Liver (tissue), 8 donors: ENCODE measurements at regions not wholly inside any gene's neighbourhood (a gene's known extent, or its start where the extent isn't known, plus 50 kb on each side); places are given as distances from the start of the nearest gene placed in this dataset.

Experiments
- DNase-seq: peaks from one replicate; pipeline ENCODE4 v3.0.0-alpha.2; 2017; ENCODE audit warnings: low spot score
- H3K27ac ChIP-seq, 2 donors: one replicate each; pipeline ENCODE4 v1.7.0; 2013; ENCODE audit warnings: inconsistent platforms in 2 of 2, low read length in 2 of 2, control low read depth in 1 of 2, low read depth in 1 of 2, mild to moderate bottlenecking in 1 of 2
- H3K27me3 ChIP-seq, 4 donors: one replicate each; pipeline versions ENCODE4 v1.6.1 to v1.7.0; 2013; ENCODE audit warnings: low read length in 3 of 4, inconsistent platforms in 1 of 4, mild to moderate bottlenecking in 1 of 4, moderate library complexity in 1 of 4; ENCODE audit not compliant: control insufficient read depth in 4 of 4, insufficient read depth in 4 of 4
- H3K36me3 ChIP-seq, 4 donors: one replicate each; pipeline versions ENCODE4 v1.6.1 to v1.7.0; 2013; ENCODE audit warnings: low read length in 3 of 4, mild to moderate bottlenecking in 3 of 4, low read depth in 1 of 4, moderate library complexity in 1 of 4; ENCODE audit not compliant: control insufficient read depth in 4 of 4, insufficient read depth in 3 of 4
- H3K4me1 ChIP-seq, 4 donors: one replicate each; pipeline versions ENCODE4 v1.6.1 to v1.7.0; 2013; ENCODE audit warnings: low read length in 3 of 4, mild to moderate bottlenecking in 3 of 4, moderate library complexity in 1 of 4; ENCODE audit not compliant: control insufficient read depth in 4 of 4, insufficient read depth in 4 of 4
- H3K4me3 ChIP-seq, 3 donors: one replicate each; pipeline versions ENCODE4 v1.6.1 to v1.7.0; 2013; ENCODE audit warnings: low read length in 3 of 3, control low read depth in 1 of 3, low read depth in 1 of 3, mild to moderate bottlenecking in 1 of 3
- H3K9ac ChIP-seq, 2 donors: one replicate each; pipeline ENCODE4 v1.7.0; 2013; ENCODE audit warnings: low read length in 2 of 2, mild to moderate bottlenecking in 2 of 2, moderate library complexity in 2 of 2, control low read depth in 1 of 2, low read depth in 1 of 2
- H3K9me3 ChIP-seq, 4 donors: one replicate each; pipeline versions ENCODE4 v1.6.1 to v1.7.0; 2013; ENCODE audit warnings: low read length in 3 of 4; ENCODE audit not compliant: control insufficient read depth in 4 of 4
- ATF3 ChIP-seq: IDR thresholded peaks from 2 replicates; pipeline ENCODE4 v1.6.1; 2016; ENCODE audit warnings: antibody characterized with exemption
- CTCF ChIP-seq: fragments of 150-350 bp; IDR thresholded peaks from 2 replicates; pipeline ENCODE4 v1.5.1; 2017; ENCODE audit warnings: improper control_type of control experiment, low read depth, low read length; ENCODE audit not compliant: missing input control
- EGR1 ChIP-seq, 2 donors: IDR thresholded peaks; 2 replicates each; pipeline ENCODE4 v1.6.1; 2016 to 2018; ENCODE audit warnings: antibody characterized with exemption in 2 of 2, low read depth in 2 of 2
- FOXA1 ChIP-seq: IDR thresholded peaks from 2 replicates; pipeline ENCODE4 v1.6.1; 2016; ENCODE audit warnings: antibody characterized with exemption
- FOXA2 ChIP-seq: IDR thresholded peaks from 2 replicates; pipeline ENCODE4 v1.6.1; 2016; ENCODE audit warnings: antibody characterized with exemption
- GABPA ChIP-seq, 2 donors: IDR thresholded peaks in 1 of 2; conservative IDR thresholded peaks in 1 of 2; 2 replicates each; pipeline ENCODE4 v1.6.1; 2016; ENCODE audit warnings: antibody characterized with exemption in 2 of 2, mild to moderate bottlenecking in 1 of 2, moderate library complexity in 1 of 2
- HNF4A ChIP-seq, 2 donors: conservative IDR thresholded peaks; 2 replicates each; pipeline ENCODE4 v1.6.1; 2016; ENCODE audit warnings: antibody characterized with exemption in 2 of 2, mild to moderate bottlenecking in 2 of 2
- HNF4G ChIP-seq: IDR thresholded peaks from 2 replicates; pipeline ENCODE4 v1.6.1; 2016; ENCODE audit warnings: antibody characterized with exemption
- JUND ChIP-seq, 2 donors: IDR thresholded peaks; 2 replicates each; pipeline ENCODE4 v1.6.1; 2016; ENCODE audit warnings: antibody characterized with exemption in 2 of 2
- MAX ChIP-seq: IDR thresholded peaks from 2 replicates; pipeline ENCODE4 v1.6.1; 2016; ENCODE audit warnings: antibody characterized with exemption
- NR2F2 ChIP-seq: IDR thresholded peaks from 2 replicates; pipeline ENCODE4 v1.6.1; 2016; ENCODE audit warnings: antibody characterized with exemption
- RAD21 ChIP-seq, 2 donors: IDR thresholded peaks; 2 replicates each; pipeline ENCODE4 v1.6.1; 2016; ENCODE audit warnings: antibody characterized with exemption in 2 of 2, mild to moderate bottlenecking in 2 of 2
- REST ChIP-seq: IDR thresholded peaks from 2 replicates; pipeline ENCODE4 v1.6.1; 2016; ENCODE audit warnings: antibody characterized with exemption, mild to moderate bottlenecking
- RXRA ChIP-seq, 2 donors: IDR thresholded peaks; 2 replicates each; pipeline ENCODE4 v1.6.1; 2017 to 2018; ENCODE audit warnings: antibody characterized with exemption in 2 of 2, mild to moderate bottlenecking in 1 of 2
- SP1 ChIP-seq: IDR thresholded peaks from 2 replicates; pipeline ENCODE4 v1.6.1; 2018; ENCODE audit warnings: antibody characterized with exemption, mild to moderate bottlenecking
- TAF1 ChIP-seq: conservative IDR thresholded peaks from 2 replicates; pipeline ENCODE4 v1.6.1; 2016; ENCODE audit warnings: antibody characterized with exemption, mild to moderate bottlenecking
- YY1 ChIP-seq: IDR thresholded peaks from 2 replicates; pipeline ENCODE4 v1.6.1; 2016; ENCODE audit warnings: antibody characterized with exemption, mild to moderate bottlenecking
- ZBTB33 ChIP-seq: IDR thresholded peaks from 2 replicates; pipeline ENCODE4 v1.6.1; 2016; ENCODE audit warnings: antibody characterized with exemption
- WGBS: extraction: QIAGEN DNeasy Blood & Tissue Kit; methylation state at CpG from one replicate; pipeline ENCODE4 v1.1.7; 2013; 5-methylcytosine and 5-hydroxymethylcytosine counted together
- donor health status: healthy.
- donor health status: healthy.
- donor health status: healthy.
- donor health status: healthy.
- donor health status: healthy.

GRCh38 chr18:77635451-77635850 is 385.8 kb downstream of the GALR1 start:
- H3K9ac ChIP-seq: no peak overlapping the region
- H3K4me1 ChIP-seq: no peaks in the 10 kb centered on the region
- H3K4me3 ChIP-seq: no peak overlapping the region
- TF ChIP-seq ATF3: no peak
- no peak for TF ChIP-seq RAD21 (IDR thresholded peaks at IDR 0.05)
- no peak for TF ChIP-seq YY1
- no peak for TF ChIP-seq GABPA (IDR thresholded peaks at IDR 0.05 in 1 of 2, conservative IDR thresholded peaks at IDR 0.05 in 1 of 2)
- no peak for TF ChIP-seq EGR1 (IDR thresholded peaks at IDR 0.05; ENCODE audit: low read depth in 2 of 2)
- no peak for TF ChIP-seq HNF4G
- no peak for TF ChIP-seq NR2F2
- TF ChIP-seq REST: no peak
- no peak for TF ChIP-seq RXRA (IDR thresholded peaks at IDR 0.05)
- no peak for TF ChIP-seq MAX
- TF ChIP-seq FOXA2: no peak
- TF ChIP-seq SP1: no peak
- TF ChIP-seq JUND (IDR thresholded peaks at IDR 0.05): no peak
- no peak for TF ChIP-seq FOXA1
- TF ChIP-seq HNF4A (conservative IDR thresholded peaks at IDR 0.05): no peak
- TF ChIP-seq ZBTB33: no peak
- TF ChIP-seq CTCF: no peak
- no peak for TF ChIP-seq TAF1
- 76% methylated on average over 9 of the region's 9 CpGs for WGBS
- H3K36me3 ChIP-seq: no peaks in the 10 kb centered on the region
- no peak for DNase-seq
- no peaks in the 10 kb centered on the region for H3K27me3 ChIP-seq
- H3K27ac ChIP-seq: no peak overlapping the region
- no peaks in the 10 kb centered on the region for H3K9me3 ChIP-seq

- Histone ChIP-seq H3K9ac (no peak overlapping the region), H3K27me3 (no peaks in the 10 kb centered on the region), H3K4me3 (no peak overlapping the region), H3K36me3 (no peaks in the 10 kb centered on the region), H3K9me3 (no peaks in the 10 kb centered on the region), H3K4me1 (no peaks in the 10 kb centered on the region), H3K27ac (no peak overlapping the region)
- WGBS: 73% methylated on average over 6 of the region's 6 CpGs
- no peak for DNase-seq
- TF ChIP-seq EGR1 (IDR thresholded peaks at IDR 0.05; ENCODE audit: low read depth in 2 of 2) (no peak), JUND (IDR thresholded peaks at IDR 0.05) (no peak), CTCF (no peak), YY1 (no peak), NR2F2 (no peak), ZBTB33 (no peak), TAF1 (no peak)
These were observed 386.2 kb downstream of the GALR1 start for GRCh38 chr18:77635858-77636257.
